ENCODE measurements at regions not wholly inside any gene's neighbourhood (a gene's known extent, or its start where the extent isn't known, plus 50 kb on each side); places are given as distances from the start of the nearest gene placed in this dataset.
"Not testable (repeated sequence)": the region's sequence is repeated elsewhere in the genome, so short reads cannot be mapped to it uniquely, and the experiment has no call there.

GRCh38 chr3:101913168-101913567, 63.9 kb downstream of the NFKBIZ start:
- DNase-seq, result no peak

GRCh38 chr3:101917761-101918160, 68.4 kb downstream of the NFKBIZ start:
- DNase-seq, result not testable (repeated sequence)

GRCh38 chr3:101922151-101922725, 72.9 kb downstream of the NFKBIZ start:
- DNase-seq, result not testable (repeated sequence)

- DNase-seq, result not testable (repeated sequence)
Measured at GRCh38 chr3:101924621-101925020, 75.3 kb downstream of the NFKBIZ start.

GRCh38 chr3:101925124-101925523, 75.8 kb downstream of the NFKBIZ start:
- DNase-seq, result not testable (repeated sequence)

GRCh38 chr3:101925564-101925963, 76.2 kb downstream of the NFKBIZ start:
- no peak for DNase-seq

- DNase-seq, result peak; percentile 23
Measured at GRCh38 chr3:101926594-101927105, 77.3 kb downstream of the NFKBIZ start.

- peak; percentile 82 for DNase-seq
Measured at GRCh38 chr3:101928890-101929289, 79.6 kb downstream of the NFKBIZ start.

GRCh38 chr3:101931081-101931480, 81.8 kb downstream of the NFKBIZ start:
- DNase-seq, result no peak

- DNase-seq, result no peak
Measured at GRCh38 chr3:101932326-101933068, 83.2 kb downstream of the NFKBIZ start.

- peak; percentile 92 for DNase-seq
Measured at GRCh38 chr3:101936419-101937356, 87.4 kb downstream of the NFKBIZ start.

- DNase-seq, result no peak
Measured at GRCh38 chr3:101938262-101938847, 89.0 kb downstream of the NFKBIZ start.

- DNase-seq, result peak; percentile 67
Measured at GRCh38 chr3:101939361-101940049, 90.2 kb downstream of the NFKBIZ start.

- peak; percentile 98 for DNase-seq
Measured at GRCh38 chr3:101940521-101941317, 91.4 kb downstream of the NFKBIZ start.

- peak; percentile 17 for DNase-seq
Measured at GRCh38 chr3:101941318-101942040, 92.2 kb downstream of the NFKBIZ start.

- DNase-seq, result peak; percentile 20
Measured at GRCh38 chr3:101942356-101942755, 93.0 kb downstream of the NFKBIZ start.

GRCh38 chr3:101943029-101943428, 93.7 kb downstream of the NFKBIZ start:
- DNase-seq, result no peak

GRCh38 chr3:101944308-101944707, 95.0 kb downstream of the NFKBIZ start:
- DNase-seq, result peak; percentile 35

- no peak for DNase-seq
Measured at GRCh38 chr3:101945980-101946379, 96.7 kb downstream of the NFKBIZ start.

- no peak for DNase-seq
Measured at GRCh38 chr3:101946906-101947305, 97.6 kb downstream of the NFKBIZ start.

Data from fibroblast of skin of scalp (primary cell).